Stimulated activated naive B cell treated with anti-CD40 and anti-IgM and Interleukin-4, amounts not matched to agents 10 μg/mL and 1 μg/mL and 100 μg/mL, for 72 hours (primary cell): ENCODE measurements at regions not wholly inside any gene's neighbourhood (a gene's known extent, or its start where the extent isn't known, plus 50 kb on each side); places are given as distances from the start of the nearest gene placed in this dataset.

Experiments used
- ATAC-seq, 2 donors: fragments of 150-1000 bp; cut with Tn5 transposase; replicated peaks; 2 replicates each; pipeline ENCODE4 v1.10.0; 2021; ENCODE audit warnings: moderate library complexity in 1 of 2
- DNase-seq: peaks from one replicate; pipeline ENCODE4 v3.0.0; 2021
- H3K27ac Mint-ChIP-seq: one replicate; pipeline ENCODE4 v1.8.0; 2022; ENCODE audit warnings: mild to moderate bottlenecking, mixed read lengths
- H3K27me3 Mint-ChIP-seq, 2 donors: one replicate each; pipeline ENCODE4 v1.8.0; 2022; ENCODE audit warnings: mixed read lengths in 2 of 2
- H3K36me3 Mint-ChIP-seq, 2 donors: one replicate each; pipeline ENCODE4 v1.8.0; 2022; ENCODE audit warnings: mixed read lengths in 2 of 2, mild to moderate bottlenecking in 1 of 2
- H3K4me1 Mint-ChIP-seq, 2 donors: one replicate each; pipeline ENCODE4 v1.8.0; 2022; ENCODE audit warnings: mixed read lengths in 2 of 2, mild to moderate bottlenecking in 1 of 2
- H3K4me3 Mint-ChIP-seq, 2 donors: one replicate each; pipeline ENCODE4 v1.8.0; 2022; ENCODE audit warnings: mild to moderate bottlenecking in 2 of 2, mixed read lengths in 2 of 2, moderate library complexity in 1 of 2
- H3K9me3 Mint-ChIP-seq, 2 donors: one replicate each; pipeline ENCODE4 v1.8.0; 2022; ENCODE audit warnings: mixed read lengths in 2 of 2, mild to moderate bottlenecking in 1 of 2

- ATAC-seq = no peak
- Mint-ChIP-seq H3K4me1 (no peaks in the 10 kb centered on the region), H3K27ac (no peak overlapping the region), H3K4me3 (no peak overlapping the region), H3K36me3 (no peaks in the 10 kb centered on the region), H3K27me3 (peaks cover 26% of the 10 kb centered on the region in 2 donors), H3K9me3 (peaks cover 0 to 2% of the 10 kb centered on the region in 2 donors)
- DNase-seq = no peak
These were observed 119.9 kb upstream of the ATP2B2 start for GRCh38 chr3:10625323-10625722.

- H3K9me3 Mint-ChIP-seq = peaks cover 0 to 3% of the 10 kb centered on the region in 2 donors
- H3K27me3 Mint-ChIP-seq = peaks cover 17 to 19% of the 10 kb centered on the region in 2 donors
- ATAC-seq = no peak
- no peak for DNase-seq
- no peak overlapping the region for H3K4me3 Mint-ChIP-seq
- H3K27ac Mint-ChIP-seq = no peak overlapping the region
- H3K4me1 Mint-ChIP-seq = no peaks in the 10 kb centered on the region
- H3K36me3 Mint-ChIP-seq = no peaks in the 10 kb centered on the region
These were observed 122.6 kb upstream of the ATP2B2 start for GRCh38 chr3:10627884-10628572.

- no peaks in the 10 kb centered on the region for H3K36me3 Mint-ChIP-seq
- peaks cover 0 to 3% of the 10 kb centered on the region in 2 donors for H3K9me3 Mint-ChIP-seq
- H3K27ac Mint-ChIP-seq = no peak overlapping the region
- no peak overlapping the region for H3K4me3 Mint-ChIP-seq
- DNase-seq = no peak
- H3K4me1 Mint-ChIP-seq = no peaks in the 10 kb centered on the region
- H3K27me3 Mint-ChIP-seq = peaks cover 20 to 21% of the 10 kb centered on the region in 2 donors
- no peak for ATAC-seq
These were observed 123.7 kb upstream of the ATP2B2 start for GRCh38 chr3:10628891-10629670.

- no peak overlapping the region for H3K27ac Mint-ChIP-seq
- no peaks in the 10 kb centered on the region for H3K4me1 Mint-ChIP-seq
- H3K27me3 Mint-ChIP-seq = peaks cover 20 to 25% of the 10 kb centered on the region in 2 donors
These were observed 124.3 kb upstream of the ATP2B2 start for GRCh38 chr3:10629671-10630040.

GRCh38 chr3:10631224-10631623 lies 125.8 kb upstream of the ATP2B2 start:
- ATAC-seq (no peak), DNase-seq (no peak)
- Mint-ChIP-seq H3K27me3 (peaks cover 22 to 29% of the 10 kb centered on the region in 2 donors), H3K27ac (no peak overlapping the region), H3K4me1 (no peaks in the 10 kb centered on the region), H3K9me3 (peaks cover 0 to 3% of the 10 kb centered on the region in 2 donors), H3K4me3 (no peak overlapping the region), H3K36me3 (no peaks in the 10 kb centered on the region)

More at GRCh38 chr3:10629671-10630040, 124.3 kb upstream of the ATP2B2 start:
- DNase-seq (no peak), ATAC-seq (no peak)
- H3K4me3 Mint-ChIP-seq = no peak overlapping the region
- H3K36me3 Mint-ChIP-seq = no peaks in the 10 kb centered on the region
- H3K9me3 Mint-ChIP-seq = peaks cover 0 to 3% of the 10 kb centered on the region in 2 donors

- no peak for DNase-seq
- Mint-ChIP-seq H3K36me3 (no peaks in the 10 kb centered on the region), H3K9me3 (peaks cover 0 to 6% of the 10 kb centered on the region in 2 donors), H3K4me1 (no peaks in the 10 kb centered on the region), H3K27me3 (peaks cover 25 to 33% of the 10 kb centered on the region in 2 donors), H3K27ac (no peak overlapping the region), H3K4me3 (no peak overlapping the region)
- no peak for ATAC-seq
These were observed 126.7 kb upstream of the ATP2B2 start for GRCh38 chr3:10632125-10632524.

- no peaks in the 10 kb centered on the region for H3K4me1 Mint-ChIP-seq
- DNase-seq (no peak), ATAC-seq (no peak)
- H3K27me3 Mint-ChIP-seq = peaks cover 22 to 30% of the 10 kb centered on the region in 2 donors
- H3K27ac Mint-ChIP-seq = no peak overlapping the region
- H3K9me3 Mint-ChIP-seq = peaks cover 6 to 10% of the 10 kb centered on the region in 2 donors
- no peak overlapping the region for H3K4me3 Mint-ChIP-seq
- H3K36me3 Mint-ChIP-seq = peaks cover 0 to 2% of the 10 kb centered on the region in 2 donors
These were observed 127.4 kb upstream of the ATP2B2 start for GRCh38 chr3:10632741-10633140.

- Mint-ChIP-seq H3K27me3 (peaks cover 26 to 27% of the 10 kb centered on the region in 2 donors), H3K27ac (no peak overlapping the region), H3K9me3 (peaks cover 14 to 16% of the 10 kb centered on the region in 2 donors), H3K4me1 (no peaks in the 10 kb centered on the region), H3K4me3 (no peak overlapping the region), H3K36me3 (peaks cover 0 to 2% of the 10 kb centered on the region in 2 donors)
- ATAC-seq = no peak
- no peak for DNase-seq
These were observed 130.2 kb upstream of the ATP2B2 start for GRCh38 chr3:10635446-10636076.

GRCh38 chr3:10637342-10637741 lies 132.0 kb upstream of the ATP2B2 start:
- Mint-ChIP-seq H3K27me3 (peaks cover 38 to 39% of the 10 kb centered on the region in 2 donors), H3K4me3 (no peak overlapping the region), H3K4me1 (no peaks in the 10 kb centered on the region), H3K36me3 (peaks cover 0 to 2% of the 10 kb centered on the region in 2 donors), H3K27ac (no peak overlapping the region), H3K9me3 (peaks cover 14 to 16% of the 10 kb centered on the region in 2 donors)
- ATAC-seq = no peak
- DNase-seq = no peak

- Mint-ChIP-seq H3K4me1 (no peaks in the 10 kb centered on the region), H3K36me3 (peaks cover 0 to 2% of the 10 kb centered on the region in 2 donors), H3K4me3 (no peak overlapping the region), H3K27ac (no peak overlapping the region), H3K27me3 (peaks cover 38 to 42% of the 10 kb centered on the region in 2 donors), H3K9me3 (peaks cover 14 to 16% of the 10 kb centered on the region in 2 donors)
- DNase-seq = no peak
- ATAC-seq = no peak
These were observed 133.1 kb upstream of the ATP2B2 start for GRCh38 chr3:10638466-10638865.

GRCh38 chr3:10641760-10642159 lies 136.4 kb upstream of the ATP2B2 start:
- Mint-ChIP-seq H3K27ac (no peak overlapping the region), H3K36me3 (peaks cover 0 to 2% of the 10 kb centered on the region in 2 donors), H3K27me3 (peaks cover 35% of the 10 kb centered on the region in 2 donors), H3K4me1 (no peaks in the 10 kb centered on the region), H3K9me3 (peaks cover 13 to 14% of the 10 kb centered on the region in 2 donors), H3K4me3 (no peak overlapping the region)
- DNase-seq (no peak), ATAC-seq (no peak)

GRCh38 chr3:10644189-10644588 lies 138.8 kb upstream of the ATP2B2 start:
- ATAC-seq (no peak), DNase-seq (no peak)
- Mint-ChIP-seq H3K9me3 (peaks cover 0 to 2% of the 10 kb centered on the region in 2 donors), H3K27me3 (peaks cover 35% of the 10 kb centered on the region in 2 donors), H3K27ac (no peak overlapping the region), H3K36me3 (no peaks in the 10 kb centered on the region), H3K4me1 (no peaks in the 10 kb centered on the region), H3K4me3 (no peak overlapping the region)

GRCh38 chr3:10645800-10646199 lies 140.4 kb upstream of the ATP2B2 start:
- DNase-seq (no peak), ATAC-seq (no peak)
- H3K27ac Mint-ChIP-seq = no peak overlapping the region
- H3K4me3 Mint-ChIP-seq = no peak overlapping the region
- no peaks in the 10 kb centered on the region for H3K4me1 Mint-ChIP-seq
- H3K9me3 Mint-ChIP-seq = no peaks in the 10 kb centered on the region
- H3K27me3 Mint-ChIP-seq = peaks cover 25 to 27% of the 10 kb centered on the region in 2 donors
- H3K36me3 Mint-ChIP-seq = no peaks in the 10 kb centered on the region

GRCh38 chr3:10646531-10647335 lies 141.3 kb upstream of the ATP2B2 start:
- no peaks in the 10 kb centered on the region for H3K36me3 Mint-ChIP-seq
- no peak for DNase-seq
- peaks cover 3 to 4% of the 10 kb centered on the region in 2 donors for H3K9me3 Mint-ChIP-seq
- H3K4me1 Mint-ChIP-seq = no peaks in the 10 kb centered on the region
- no peak overlapping the region for H3K27ac Mint-ChIP-seq
- H3K4me3 Mint-ChIP-seq = no peak overlapping the region
- peaks cover 26 to 28% of the 10 kb centered on the region in 2 donors for H3K27me3 Mint-ChIP-seq
- ATAC-seq = no peak
